Breast epithelium (tissue), 4 donors: ENCODE measurements at regions not wholly inside any gene's neighbourhood (a gene's known extent, or its start where the extent isn't known, plus 50 kb on each side); places are given as distances from the start of the nearest gene placed in this dataset.

Source experiments
- DNase-seq, 2 donors: peaks; one replicate each; pipeline ENCODE4 v3.0.0-alpha.2; 2019; ENCODE audit warnings: low spot score in 2 of 2
- H3K27ac ChIP-seq, 2 donors: fragments of 200-600 bp; sonication (generic) in 1 of 2; one replicate each; pipeline ENCODE4 v1.5.1; 2016 to 2019; ENCODE audit warnings: mild to moderate bottlenecking in 1 of 2
- H3K27me3 ChIP-seq, 2 donors: fragments of 200-600 bp; sonication (generic) in 1 of 2; one replicate each; pipeline versions ENCODE4 v1.5.1 to v1.6.0; 2017 to 2019; ENCODE audit warnings: control low read depth in 1 of 2, mild to moderate bottlenecking in 1 of 2
- H3K36me3 ChIP-seq: fragments of 200-600 bp; one replicate; pipeline ENCODE4 v1.5.1; 2019
- H3K4me1 ChIP-seq, 2 donors: fragments of 200-600 bp; sonication (generic); one replicate each; pipeline ENCODE4 v1.5.1; 2016 to 2019; ENCODE audit warnings: control low read depth in 1 of 2
- H3K4me3 ChIP-seq, 3 donors: fragments of 200-600 bp; sonication (generic); 1 replicate in 2 of 3; 2 replicates in 1 of 3; pipeline ENCODE4 v1.5.1; 2016 to 2019; ENCODE audit warnings: mild to moderate bottlenecking in 3 of 3, moderate library complexity in 2 of 3
- H3K9me3 ChIP-seq, 2 donors: fragments of 200-600 bp; sonication (generic) in 1 of 2; one replicate each; pipeline ENCODE4 v1.5.1; 2016 to 2019; ENCODE audit warnings: control low read depth in 1 of 2
- POLR2A ChIP-seq: fragments of 450-650 bp; IDR thresholded peaks from one replicate; pipeline ENCODE4 v1.6.1; 2016; ENCODE audit warnings: antibody characterized with exemption, mild to moderate bottlenecking, moderate library complexity
- POLR2AphosphoS5 ChIP-seq, 3 donors: sonication (generic); formaldehyde crosslinking; IDR thresholded peaks; one replicate each; pipeline ENCODE4 v1.6.1; 2017; ENCODE audit warnings: antibody characterized with exemption in 3 of 3
- intact Hi-C: fragments of 100-400 bp; cut with DNase I; formaldehyde crosslinking; loops from one replicate; pipeline ENCODE4 v1.15.1; 2023; ENCODE audit warnings: low total_unique reads
- TF ChIP-seq, protein P1 (sequence below), 3 donors: fragments of 450-650 bp; IDR thresholded peaks; one replicate each; pipeline ENCODE4 v1.5.1; 2016 to 2017; ENCODE audit warnings: antibody characterized with exemption in 3 of 3, mild to moderate bottlenecking in 3 of 3, moderate library complexity in 3 of 3

DNA sequence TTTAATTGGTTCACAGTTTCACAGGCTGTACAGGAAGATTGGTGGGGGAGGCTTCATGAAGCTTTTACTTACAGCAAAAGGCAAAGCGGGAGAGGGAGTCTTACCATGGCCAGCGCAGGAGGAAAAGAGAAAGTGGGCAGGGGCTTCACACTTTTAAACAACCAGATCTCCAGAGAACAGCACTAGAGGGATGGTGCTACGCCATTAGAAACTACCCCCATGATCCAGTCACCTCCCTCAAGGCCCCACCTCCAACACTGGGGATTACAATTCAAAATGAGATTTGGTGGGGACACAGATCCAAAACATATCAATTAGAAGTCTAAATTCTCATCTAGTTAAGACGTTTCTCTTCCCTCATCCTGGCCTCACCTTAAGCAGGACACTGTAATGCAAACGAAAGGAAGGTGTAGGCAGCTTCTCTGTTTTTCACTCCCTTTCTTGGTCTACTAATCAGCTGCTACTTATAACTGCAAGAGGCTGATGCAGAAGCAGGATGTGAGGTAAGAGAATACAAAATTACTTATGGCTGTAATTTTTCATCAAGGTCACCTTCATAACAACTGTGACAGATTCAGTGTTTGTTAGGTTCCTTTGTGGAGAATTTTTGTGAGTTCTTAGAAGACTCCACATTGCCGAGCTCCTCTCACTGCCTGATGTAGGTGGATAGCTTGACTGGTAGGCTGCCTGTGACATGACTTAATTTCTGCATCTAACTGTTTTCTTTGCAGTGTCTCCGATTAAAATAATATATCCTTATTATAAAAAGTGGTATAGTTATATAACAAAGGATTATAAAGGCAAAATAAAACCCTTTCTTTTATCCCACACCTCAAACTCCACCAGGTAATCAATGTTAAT is 255.1 kb downstream of the IL15 start:
- DNase-seq, result no peak
- Histone ChIP-seq H3K4me3 (no peak overlapping the region), H3K27me3 (no peaks in the 10 kb centered on the region), H3K9me3 (no peaks in the 10 kb centered on the region), H3K27ac (no peak overlapping the region), H3K4me1 (no peaks in the 10 kb centered on the region), H3K36me3 (no peaks in the 10 kb centered on the region)
- intact Hi-C loops, result no loop called here
- TF ChIP-seq, protein P1, sequence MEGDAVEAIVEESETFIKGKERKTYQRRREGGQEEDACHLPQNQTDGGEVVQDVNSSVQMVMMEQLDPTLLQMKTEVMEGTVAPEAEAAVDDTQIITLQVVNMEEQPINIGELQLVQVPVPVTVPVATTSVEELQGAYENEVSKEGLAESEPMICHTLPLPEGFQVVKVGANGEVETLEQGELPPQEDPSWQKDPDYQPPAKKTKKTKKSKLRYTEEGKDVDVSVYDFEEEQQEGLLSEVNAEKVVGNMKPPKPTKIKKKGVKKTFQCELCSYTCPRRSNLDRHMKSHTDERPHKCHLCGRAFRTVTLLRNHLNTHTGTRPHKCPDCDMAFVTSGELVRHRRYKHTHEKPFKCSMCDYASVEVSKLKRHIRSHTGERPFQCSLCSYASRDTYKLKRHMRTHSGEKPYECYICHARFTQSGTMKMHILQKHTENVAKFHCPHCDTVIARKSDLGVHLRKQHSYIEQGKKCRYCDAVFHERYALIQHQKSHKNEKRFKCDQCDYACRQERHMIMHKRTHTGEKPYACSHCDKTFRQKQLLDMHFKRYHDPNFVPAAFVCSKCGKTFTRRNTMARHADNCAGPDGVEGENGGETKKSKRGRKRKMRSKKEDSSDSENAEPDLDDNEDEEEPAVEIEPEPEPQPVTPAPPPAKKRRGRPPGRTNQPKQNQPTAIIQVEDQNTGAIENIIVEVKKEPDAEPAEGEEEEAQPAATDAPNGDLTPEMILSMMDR (IDR thresholded peaks at IDR 0.05), result no peak
- no peak for TF ChIP-seq POLR2A
- no peak for TF ChIP-seq POLR2AphosphoS5 (IDR thresholded peaks at IDR 0.05)

DNA sequence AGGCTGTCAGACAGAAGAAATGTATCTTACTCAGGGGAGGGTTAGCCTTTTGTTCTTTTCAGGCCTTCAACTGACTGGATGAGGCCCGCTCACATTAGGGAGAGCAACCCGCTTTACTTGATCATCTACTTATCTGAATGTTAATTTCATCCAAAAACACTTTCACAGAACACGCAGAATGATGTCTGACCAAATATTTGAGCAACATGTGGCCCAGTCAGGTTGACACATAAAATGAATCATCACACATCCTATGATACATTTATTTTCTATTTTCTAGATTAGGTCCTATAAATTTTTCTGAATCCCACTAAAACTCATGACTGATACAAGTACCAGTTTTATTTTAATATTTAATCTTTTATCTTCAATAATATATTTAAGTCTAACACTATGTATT is 260.3 kb downstream of the IL15 start:
- Histone ChIP-seq H3K27ac (no peak overlapping the region), H3K36me3 (no peaks in the 10 kb centered on the region), H3K9me3 (no peaks in the 10 kb centered on the region), H3K27me3 (no peaks in the 10 kb centered on the region), H3K4me3 (no peak overlapping the region), H3K4me1 (no peaks in the 10 kb centered on the region)
- no peak for DNase-seq
- intact Hi-C loops, result no loop called here
- no peak for TF ChIP-seq POLR2A
- TF ChIP-seq, protein P1 (IDR thresholded peaks at IDR 0.05), result no peak
- TF ChIP-seq POLR2AphosphoS5 (IDR thresholded peaks at IDR 0.05), result no peak

- intact Hi-C loops, result no loop called here
- Histone ChIP-seq H3K27ac (no peak overlapping the region), H3K9me3 (no peaks in the 10 kb centered on the region), H3K27me3 (no peaks in the 10 kb centered on the region), H3K4me3 (no peak overlapping the region), H3K36me3 (no peaks in the 10 kb centered on the region), H3K4me1 (no peaks in the 10 kb centered on the region)
- no peak for DNase-seq
- TF ChIP-seq POLR2A, result no peak
Measured at GRCh38 chr4:141898346-141898745, 262.0 kb downstream of the IL15 start.

DNA sequence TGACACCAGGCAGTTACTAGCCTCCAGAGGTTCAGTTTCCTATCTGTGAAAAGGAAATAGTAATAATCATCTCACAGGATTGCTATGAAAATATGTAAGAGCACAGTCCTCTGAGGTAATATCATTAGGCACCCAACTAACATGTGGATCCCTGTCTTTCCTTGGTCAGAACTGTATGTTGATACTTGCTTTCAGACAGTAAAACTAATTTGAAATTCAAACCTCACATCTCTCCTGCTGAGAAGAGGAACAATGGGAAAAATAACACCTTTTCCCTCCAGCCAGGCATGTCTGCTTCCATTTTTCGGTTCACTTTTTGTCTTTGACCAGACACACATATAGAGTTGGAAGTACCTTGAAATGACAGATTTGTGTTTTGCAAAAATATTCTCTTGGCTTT is 262.7 kb downstream of the IL15 start:
- Histone ChIP-seq H3K27ac (no peak overlapping the region), H3K36me3 (no peaks in the 10 kb centered on the region), H3K9me3 (no peaks in the 10 kb centered on the region), H3K4me3 (no peak overlapping the region), H3K4me1 (no peaks in the 10 kb centered on the region), H3K27me3 (no peaks in the 10 kb centered on the region)
- DNase-seq, result no peak
- intact Hi-C loops, result no loop called here
- TF ChIP-seq POLR2A, result no peak
- TF ChIP-seq, protein P1 (IDR thresholded peaks at IDR 0.05), result no peak
- TF ChIP-seq POLR2AphosphoS5 (IDR thresholded peaks at IDR 0.05), result no peak

DNA sequence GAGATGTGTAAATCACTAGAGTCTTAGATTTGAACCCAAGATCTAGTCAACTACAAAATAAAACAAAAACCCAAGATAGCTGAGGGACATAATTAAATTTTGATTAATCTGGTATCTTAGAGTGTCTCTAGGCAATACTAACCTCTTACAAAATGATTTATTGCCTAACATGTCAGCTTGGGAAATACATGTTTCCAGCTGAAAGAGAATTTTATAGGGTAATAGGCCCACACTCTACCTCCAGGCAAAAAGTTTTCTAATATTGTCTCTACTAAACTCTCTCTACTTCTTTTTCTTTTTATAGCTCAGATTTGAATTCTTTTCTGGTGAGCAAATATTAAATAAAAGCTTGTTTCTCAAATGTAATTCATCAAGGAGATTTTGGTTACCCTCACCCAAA is 263.2 kb downstream of the IL15 start:
- intact Hi-C loops, result no loop called here
- H3K9me3 ChIP-seq, result no peaks in the 10 kb centered on the region
- no peak for DNase-seq
- no peak overlapping the region for H3K4me3 ChIP-seq
- H3K27ac ChIP-seq, result no peak overlapping the region
- TF ChIP-seq, protein P1 (IDR thresholded peaks at IDR 0.05), result no peak
- H3K4me1 ChIP-seq, result no peaks in the 10 kb centered on the region
- H3K27me3 ChIP-seq, result no peaks in the 10 kb centered on the region
- no peaks in the 10 kb centered on the region for H3K36me3 ChIP-seq
